ENCODE measurements at regions not wholly inside any gene's neighbourhood (a gene's known extent, or its start where the extent isn't known, plus 50 kb on each side); places are given as distances from the start of the nearest gene placed in this dataset.

GRCh38 chr5:92741906-92742305 lies 839.1 kb downstream of the NR2F1-AS1 start:
- Histone ChIP-seq H3K9ac (ENCODE audit: low read length in 3 of 3) (no peak overlapping the region), H3K4me3 (ENCODE audit: low read length in 3 of 3) (no peak overlapping the region), H3K36me3 (ENCODE audit: control insufficient read depth in 2 of 3, insufficient read depth in 3 of 3, low read length in 3 of 3) (no peaks in the 10 kb centered on the region), H3K27me3 (ENCODE audit: control insufficient read depth, insufficient read depth, low read length) (no peaks in the 10 kb centered on the region), H3K9me3 (ENCODE audit: control insufficient read depth in 2 of 3, insufficient read depth in 1 of 3, low read length in 3 of 3) (no peaks in the 10 kb centered on the region), H3K4me1 (ENCODE audit: control insufficient read depth in 2 of 3, insufficient read depth in 2 of 3, low read depth in 1 of 3, low read length in 3 of 3) (no peaks in the 10 kb centered on the region), H3K27ac (ENCODE audit: low read depth in 2 of 2, low read length in 2 of 2) (no peak overlapping the region)
- intact Hi-C loops (cut with DNase I): no loop called here
- FAIRE-seq: no peak
- no peak for TF ChIP-seq CTCF (IDR thresholded peaks at IDR 0.05; ENCODE audit: borderline replicate concordance, extremely low read depth, insufficient read depth)
- no peak for DNase-seq

- Histone ChIP-seq H3K27me3 (ENCODE audit: control insufficient read depth, insufficient read depth, low read length) (no peaks in the 10 kb centered on the region), H3K4me3 (ENCODE audit: low read length in 3 of 3) (no peak overlapping the region), H3K27ac (ENCODE audit: low read depth in 2 of 2, low read length in 2 of 2) (no peak overlapping the region), H3K9me3 (ENCODE audit: control insufficient read depth in 2 of 3, insufficient read depth in 1 of 3, low read length in 3 of 3) (no peaks in the 10 kb centered on the region), H3K4me1 (ENCODE audit: control insufficient read depth in 2 of 3, insufficient read depth in 2 of 3, low read depth in 1 of 3, low read length in 3 of 3) (no peaks in the 10 kb centered on the region), H3K36me3 (ENCODE audit: control insufficient read depth in 2 of 3, insufficient read depth in 3 of 3, low read length in 3 of 3) (no peaks in the 10 kb centered on the region), H3K9ac (ENCODE audit: low read length in 3 of 3) (no peak overlapping the region)
- intact Hi-C loops (cut with DNase I): no loop called here
- TF ChIP-seq CTCF (IDR thresholded peaks at IDR 0.05; ENCODE audit: borderline replicate concordance, extremely low read depth, insufficient read depth): no peak
- DNase-seq (peak in 1 of 5 donors; percentile 51), FAIRE-seq (no peak)
Observed at GRCh38 chr5:92734211-92734940, 846.6 kb downstream of the NR2F1-AS1 start.

- intact Hi-C loops (cut with DNase I): no loop called here
- DNase-seq (no peak), FAIRE-seq (no peak)
- Histone ChIP-seq H3K27ac (ENCODE audit: low read depth in 2 of 2, low read length in 2 of 2) (no peak overlapping the region), H3K9me3 (ENCODE audit: control insufficient read depth in 2 of 3, insufficient read depth in 1 of 3, low read length in 3 of 3) (no peaks in the 10 kb centered on the region), H3K4me3 (ENCODE audit: low read length in 3 of 3) (no peak overlapping the region), H3K36me3 (ENCODE audit: control insufficient read depth in 2 of 3, insufficient read depth in 3 of 3, low read length in 3 of 3) (no peaks in the 10 kb centered on the region), H3K4me1 (ENCODE audit: control insufficient read depth in 2 of 3, insufficient read depth in 2 of 3, low read depth in 1 of 3, low read length in 3 of 3) (no peaks in the 10 kb centered on the region), H3K9ac (ENCODE audit: low read length in 3 of 3) (no peak overlapping the region), H3K27me3 (ENCODE audit: control insufficient read depth, insufficient read depth, low read length) (no peaks in the 10 kb centered on the region)
- no peak for TF ChIP-seq CTCF (IDR thresholded peaks at IDR 0.05; ENCODE audit: borderline replicate concordance, extremely low read depth, insufficient read depth)
Observed at GRCh38 chr5:92730486-92730885, 850.5 kb downstream of the NR2F1-AS1 start.

GRCh38 chr5:92729088-92729487 lies 851.9 kb downstream of the NR2F1-AS1 start:
- Histone ChIP-seq H3K4me1 (ENCODE audit: control insufficient read depth in 2 of 3, insufficient read depth in 2 of 3, low read depth in 1 of 3, low read length in 3 of 3) (no peaks in the 10 kb centered on the region), H3K9me3 (ENCODE audit: control insufficient read depth in 2 of 3, insufficient read depth in 1 of 3, low read length in 3 of 3) (no peaks in the 10 kb centered on the region), H3K9ac (ENCODE audit: low read length in 3 of 3) (no peak overlapping the region), H3K27me3 (ENCODE audit: control insufficient read depth, insufficient read depth, low read length) (no peaks in the 10 kb centered on the region), H3K4me3 (ENCODE audit: low read length in 3 of 3) (no peak overlapping the region), H3K36me3 (ENCODE audit: control insufficient read depth in 2 of 3, insufficient read depth in 3 of 3, low read length in 3 of 3) (no peaks in the 10 kb centered on the region), H3K27ac (ENCODE audit: low read depth in 2 of 2, low read length in 2 of 2) (no peak overlapping the region)
- FAIRE-seq: no peak
- DNase-seq: peak in 1 of 5 donors; percentile 43
- no peak for TF ChIP-seq CTCF (IDR thresholded peaks at IDR 0.05; ENCODE audit: borderline replicate concordance, extremely low read depth, insufficient read depth)
- intact Hi-C loops (cut with DNase I): no loop called here
